AG09319 (cell line): ENCODE measurements at regions not wholly inside any gene's neighbourhood (a gene's known extent, or its start where the extent isn't known, plus 50 kb on each side); places are given as distances from the start of the nearest gene placed in this dataset.
"Not testable (repeated sequence)": the region's sequence is repeated elsewhere in the genome, so short reads cannot be mapped to it uniquely, and the experiment has no call there.

Source experiments
- DNase-seq: peaks from one replicate; pipeline ENCODE4 v3.0.0-alpha.2; 2010; ENCODE audit warnings: low read depth; ENCODE audit errors: extremely low read depth
- TF ChIP-seq, protein P1 (sequence below): IDR thresholded peaks from 2 replicates; pipeline ENCODE4 v1.5.1; 2011; ENCODE audit warnings: low read depth, mild to moderate bottlenecking, inconsistent platforms, low read length, moderate library complexity

DNA sequence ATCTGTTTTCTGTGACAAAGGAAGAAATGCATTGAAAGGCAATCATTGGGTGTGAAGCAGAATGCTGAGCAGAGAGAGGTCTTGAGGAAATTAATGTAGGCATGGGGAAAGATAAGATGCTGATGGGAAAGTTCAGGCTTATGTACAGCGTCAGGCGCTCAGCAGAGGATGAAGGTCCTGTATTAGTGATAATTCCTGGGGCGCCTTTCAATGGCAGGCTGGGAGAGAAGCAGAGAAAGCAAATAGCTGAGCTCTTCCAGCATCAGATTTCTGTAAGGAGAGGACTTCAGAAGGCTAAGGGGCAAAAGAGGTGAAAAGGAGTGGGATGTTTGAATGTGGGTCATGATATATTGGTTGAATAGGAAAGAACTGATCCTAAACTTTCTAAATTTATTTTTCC, 129.8 kb downstream of the HNMT start:
- no peak for DNase-seq
- TF ChIP-seq, protein P1, sequence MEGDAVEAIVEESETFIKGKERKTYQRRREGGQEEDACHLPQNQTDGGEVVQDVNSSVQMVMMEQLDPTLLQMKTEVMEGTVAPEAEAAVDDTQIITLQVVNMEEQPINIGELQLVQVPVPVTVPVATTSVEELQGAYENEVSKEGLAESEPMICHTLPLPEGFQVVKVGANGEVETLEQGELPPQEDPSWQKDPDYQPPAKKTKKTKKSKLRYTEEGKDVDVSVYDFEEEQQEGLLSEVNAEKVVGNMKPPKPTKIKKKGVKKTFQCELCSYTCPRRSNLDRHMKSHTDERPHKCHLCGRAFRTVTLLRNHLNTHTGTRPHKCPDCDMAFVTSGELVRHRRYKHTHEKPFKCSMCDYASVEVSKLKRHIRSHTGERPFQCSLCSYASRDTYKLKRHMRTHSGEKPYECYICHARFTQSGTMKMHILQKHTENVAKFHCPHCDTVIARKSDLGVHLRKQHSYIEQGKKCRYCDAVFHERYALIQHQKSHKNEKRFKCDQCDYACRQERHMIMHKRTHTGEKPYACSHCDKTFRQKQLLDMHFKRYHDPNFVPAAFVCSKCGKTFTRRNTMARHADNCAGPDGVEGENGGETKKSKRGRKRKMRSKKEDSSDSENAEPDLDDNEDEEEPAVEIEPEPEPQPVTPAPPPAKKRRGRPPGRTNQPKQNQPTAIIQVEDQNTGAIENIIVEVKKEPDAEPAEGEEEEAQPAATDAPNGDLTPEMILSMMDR = no peak

DNA sequence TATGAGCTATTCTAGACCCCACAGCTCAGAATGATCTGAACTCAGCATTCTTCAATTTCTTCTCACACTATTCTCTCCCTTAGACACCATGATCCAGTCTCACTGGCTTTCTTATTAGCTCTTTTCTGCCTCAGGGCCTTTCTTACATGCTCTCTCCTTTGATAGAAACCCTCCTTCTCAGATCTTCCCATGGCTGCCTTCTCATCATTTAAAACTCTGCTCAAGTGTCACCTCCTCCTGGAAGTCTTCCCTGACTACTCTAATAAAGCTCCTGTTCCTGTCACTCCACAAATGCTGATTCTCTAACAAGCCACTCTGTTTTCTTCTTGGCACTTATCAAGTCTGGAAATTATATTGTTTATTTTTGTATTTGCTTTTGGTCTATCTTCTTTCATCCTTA, 131.1 kb downstream of the HNMT start:
- DNase-seq = no peak
- TF ChIP-seq, protein P1 = no peak

DNA sequence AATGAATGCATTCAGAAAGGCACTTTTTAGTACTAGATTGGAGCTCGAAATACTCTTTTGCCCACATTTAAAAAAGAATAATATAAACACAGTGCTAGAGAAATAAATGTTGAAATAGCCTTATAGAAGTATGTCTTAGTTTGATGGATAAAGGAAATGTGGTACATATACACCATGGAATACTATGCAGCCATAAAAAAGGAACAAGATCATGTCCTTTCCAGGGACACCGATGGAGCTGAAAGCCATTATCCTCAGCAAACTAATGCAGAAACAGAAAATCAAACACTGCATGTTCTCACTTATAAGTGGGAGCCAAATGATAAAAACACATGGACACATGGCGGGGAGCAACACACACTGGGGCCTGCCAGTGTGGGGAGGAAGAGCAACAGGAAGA, 135.0 kb downstream of the HNMT start:
- not testable (repeated sequence) for DNase-seq

DNA sequence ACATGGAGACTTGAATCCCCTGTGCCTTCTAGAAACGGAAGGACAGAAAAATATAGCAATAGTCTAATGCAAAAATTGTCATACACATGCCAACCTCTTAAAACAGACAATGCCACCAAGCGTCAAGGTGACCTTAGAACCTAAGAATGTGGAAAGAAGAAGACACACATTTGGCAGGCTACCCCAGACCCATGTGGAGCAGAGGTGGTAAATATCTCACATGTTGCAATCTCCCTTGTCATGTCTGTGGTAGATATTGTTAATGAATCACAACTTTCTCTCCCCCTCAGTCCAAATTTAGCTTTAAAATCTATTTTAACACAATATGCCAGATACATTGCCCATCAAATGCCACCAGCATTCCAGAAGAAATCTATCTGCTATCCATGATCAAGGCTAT, 137.4 kb downstream of the HNMT start:
- DNase-seq = no peak
- TF ChIP-seq, protein P1 = no peak

DNA sequence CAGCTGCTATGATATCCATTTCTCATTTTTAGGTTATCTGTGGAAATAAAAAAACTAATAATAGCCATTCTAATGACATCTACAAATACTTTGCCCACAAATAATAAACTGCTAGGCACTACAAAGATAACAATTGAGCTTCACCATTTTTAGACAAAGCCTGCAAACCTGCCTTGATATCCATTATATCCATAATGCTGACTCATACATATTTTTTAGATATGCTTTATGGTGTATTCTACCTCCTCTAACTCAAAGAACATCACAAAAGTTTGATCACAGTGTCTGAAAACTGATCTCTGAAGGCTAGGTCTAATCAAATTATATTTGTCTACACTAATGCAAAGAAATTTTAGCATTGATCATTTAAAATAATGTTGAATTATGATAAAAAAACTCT, 138.4 kb downstream of the HNMT start:
- no peak for DNase-seq
- TF ChIP-seq, protein P1 = no peak

DNA sequence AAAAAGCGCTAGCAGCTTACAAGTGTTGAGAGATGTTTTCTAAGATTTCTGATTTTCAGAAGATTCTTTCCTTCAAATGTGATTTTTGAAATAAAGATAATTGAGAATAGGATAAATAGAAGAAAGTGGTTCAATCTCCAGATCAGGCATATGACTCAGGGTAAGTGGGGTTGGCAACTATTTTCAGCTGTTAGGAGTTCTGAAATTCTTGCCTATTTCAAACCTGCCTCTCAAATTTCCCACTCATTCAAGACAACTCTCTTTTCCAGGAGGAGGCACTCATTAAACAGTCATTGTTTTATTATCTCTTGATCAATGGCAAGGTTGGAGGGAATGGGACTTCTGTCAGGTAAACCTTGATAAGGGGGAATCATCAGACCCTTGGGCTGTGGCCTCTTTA, 138.9 kb downstream of the HNMT start:
- DNase-seq = no peak
- TF ChIP-seq, protein P1 = no peak

DNA sequence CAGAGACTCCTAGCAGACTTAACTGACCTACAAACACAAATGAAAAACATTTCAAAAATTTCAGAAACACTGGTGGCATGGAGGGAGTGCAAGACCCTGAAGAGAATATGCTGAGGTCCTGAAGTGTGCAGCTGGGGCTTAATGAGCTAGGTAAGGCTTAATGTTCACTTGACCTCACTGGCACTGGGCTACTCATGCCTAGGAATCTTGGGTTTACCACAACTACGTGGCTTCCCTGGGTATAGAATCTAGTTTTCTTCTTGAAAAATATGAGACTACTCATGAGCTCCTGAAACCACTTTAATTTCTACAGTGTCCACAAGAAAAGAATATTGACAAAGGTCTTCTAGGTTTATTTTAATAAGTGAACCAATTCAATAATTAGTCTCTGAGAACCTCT, 139.8 kb downstream of the HNMT start:
- TF ChIP-seq, protein P1 = no peak
- DNase-seq = no peak

DNA sequence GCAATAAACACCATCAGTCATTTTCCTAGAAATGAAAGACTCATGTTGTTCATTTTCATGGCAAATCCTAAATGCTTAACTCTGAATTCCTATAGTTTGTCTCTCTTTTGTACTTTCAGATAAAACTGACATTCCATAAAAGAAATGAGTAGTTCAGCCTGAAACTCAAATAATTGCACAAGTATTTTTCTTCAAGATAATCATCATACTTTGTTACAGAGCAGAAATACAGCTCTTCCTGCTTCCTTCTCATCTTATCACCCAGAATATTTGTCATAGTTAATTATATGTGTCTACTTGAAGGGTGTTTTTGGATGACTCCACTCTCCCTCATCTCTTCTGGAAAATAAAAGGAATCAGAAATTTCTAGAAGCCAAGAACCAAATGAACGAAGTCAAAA, 141.1 kb downstream of the HNMT start:
- TF ChIP-seq, protein P1 = no peak
- no peak for DNase-seq
